Fibroblast of lung (primary cell): ENCODE measurements at regions not wholly inside any gene's neighbourhood (a gene's known extent, or its start where the extent isn't known, plus 50 kb on each side); places are given as distances from the start of the nearest gene placed in this dataset.
A peak's percentile ranks its signal among the peaks of the same experiment; 100 is the strongest.

ENCODE experiments used
- DNase-seq, 2 donors: peaks; one replicate each; pipeline versions ENCODE4 v3.0.0 to v3.0.0-alpha.2; 2010; ENCODE audit warnings: low read depth in 2 of 2
- H2AFZ ChIP-seq: 2 replicates; pipeline ENCODE4 v1.5.1; 2012; ENCODE audit warnings: low read length, control low read depth, inconsistent platforms
- H3K27ac ChIP-seq: 2 replicates; pipeline ENCODE4 v1.5.1; 2011; ENCODE audit warnings: low read length, control low read depth; ENCODE audit not compliant: insufficient read depth
- H3K27me3 ChIP-seq: 2 replicates; pipeline ENCODE4 v1.5.1; 2011; ENCODE audit warnings: mild to moderate bottlenecking, low read length; ENCODE audit not compliant: control insufficient read depth, insufficient read depth
- H3K36me3 ChIP-seq: 2 replicates; pipeline ENCODE4 v1.5.1; 2011; ENCODE audit warnings: low read length; ENCODE audit not compliant: control insufficient read depth, insufficient read depth
- H3K4me1 ChIP-seq: 2 replicates; pipeline ENCODE4 v1.5.1; 2011; ENCODE audit warnings: low read length; ENCODE audit not compliant: control insufficient read depth, insufficient read depth; ENCODE audit errors: extremely low read depth
- H3K4me2 ChIP-seq: 2 replicates; pipeline ENCODE4 v1.5.1; 2011; ENCODE audit warnings: low read length, control low read depth; ENCODE audit not compliant: insufficient read depth; ENCODE audit errors: extremely low read depth
- H3K4me3 ChIP-seq, 4 experiments: fragments of 200-600 bp in 1 of 4; sonication (generic) in 1 of 4; replicated peaks in 1 of 4; 2 replicates each; pipeline ENCODE4 v1.5.1; 2011 to 2016; ENCODE audit warnings: low read length in 4 of 4, low read depth in 3 of 4, mild to moderate bottlenecking in 3 of 4, control low read depth in 2 of 4, inconsistent platforms in 1 of 4, mixed read lengths in 1 of 4; ENCODE audit not compliant: insufficient read depth in 1 of 4; ENCODE audit errors: control extremely low read depth in 1 of 4
- H3K79me2 ChIP-seq: 2 replicates; pipeline ENCODE4 v1.5.1; 2012; ENCODE audit warnings: mild to moderate bottlenecking, low read length, inconsistent platforms; ENCODE audit not compliant: control insufficient read depth, insufficient read depth
- H3K9ac ChIP-seq: 2 replicates; pipeline ENCODE4 v1.5.1; 2011; ENCODE audit warnings: mild to moderate bottlenecking, low read length, control low read depth; ENCODE audit not compliant: insufficient read depth
- H3K9me3 ChIP-seq: 2 replicates; pipeline ENCODE4 v1.5.1; 2012; ENCODE audit warnings: low read depth, low read length; ENCODE audit not compliant: control insufficient read depth, insufficient read depth
- H4K20me1 ChIP-seq: 2 replicates; pipeline ENCODE4 v1.5.1; 2011; ENCODE audit warnings: low read length; ENCODE audit not compliant: control insufficient read depth, insufficient read depth; ENCODE audit errors: extremely low read depth
- CTCF ChIP-seq, 2 donors: IDR thresholded peaks in 1 of 2; conservative IDR thresholded peaks in 1 of 2; 1 replicate in 1 of 2; 2 replicates in 1 of 2; pipeline ENCODE4 v1.5.1; 2011 to 2012; ENCODE audit warnings: low read length in 2 of 2, control low read depth in 1 of 2, inconsistent platforms in 1 of 2, low read depth in 1 of 2, mild to moderate bottlenecking in 1 of 2
- EZH2 ChIP-seq: IDR thresholded peaks from 2 replicates; pipeline ENCODE4 v1.5.1; 2012; ENCODE audit warnings: low read length, control low read depth, mild to moderate bottlenecking; ENCODE audit errors: missing control alignments

GRCh38 chr9:24488896-24489295 lies 56.8 kb downstream of the IZUMO3 start:
- Histone ChIP-seq H3K4me1 (no peaks in the 10 kb centered on the region), H3K27me3 (no peaks in the 10 kb centered on the region), H3K79me2 (no peaks in the 10 kb centered on the region), H3K27ac (no peak overlapping the region), H3K36me3 (no peaks in the 10 kb centered on the region), H3K4me3 (no peak overlapping the region), H3K4me2 (no peak overlapping the region), H2AFZ (no peak overlapping the region), H3K9ac (no peak overlapping the region), H3K9me3 (no peaks in the 10 kb centered on the region), H4K20me1 (no peaks in the 10 kb centered on the region)
- TF ChIP-seq EZH2, result no peak
- TF ChIP-seq CTCF (conservative IDR thresholded peaks at IDR 0.05 in 1 of 2, IDR thresholded peaks at IDR 0.05 in 1 of 2; ENCODE audit: low read depth in 1 of 2, low read length in 2 of 2), result no peak
- DNase-seq, result no peak

GRCh38 chr9:24487946-24488345 lies 57.8 kb downstream of the IZUMO3 start:
- Histone ChIP-seq H2AFZ (no peak overlapping the region), H3K4me3 (no peak overlapping the region), H3K4me2 (no peak overlapping the region), H3K27me3 (no peaks in the 10 kb centered on the region), H3K79me2 (no peaks in the 10 kb centered on the region), H3K36me3 (no peaks in the 10 kb centered on the region), H4K20me1 (no peaks in the 10 kb centered on the region), H3K4me1 (no peaks in the 10 kb centered on the region), H3K27ac (no peak overlapping the region), H3K9ac (no peak overlapping the region), H3K9me3 (no peaks in the 10 kb centered on the region)
- no peak for DNase-seq
- TF ChIP-seq CTCF (conservative IDR thresholded peaks at IDR 0.05 in 1 of 2, IDR thresholded peaks at IDR 0.05 in 1 of 2; ENCODE audit: low read depth in 1 of 2, low read length in 2 of 2), result no peak
- no peak for TF ChIP-seq EZH2

- Histone ChIP-seq H3K27ac (no peak overlapping the region), H3K4me2 (no peak overlapping the region), H3K9me3 (no peaks in the 10 kb centered on the region), H3K4me3 (no peak overlapping the region), H3K36me3 (no peaks in the 10 kb centered on the region), H4K20me1 (no peaks in the 10 kb centered on the region), H3K79me2 (no peaks in the 10 kb centered on the region), H3K4me1 (no peaks in the 10 kb centered on the region), H2AFZ (no peak overlapping the region), H3K27me3 (no peaks in the 10 kb centered on the region), H3K9ac (no peak overlapping the region)
- no peak for TF ChIP-seq CTCF (conservative IDR thresholded peaks at IDR 0.05 in 1 of 2, IDR thresholded peaks at IDR 0.05 in 1 of 2; ENCODE audit: low read depth in 1 of 2, low read length in 2 of 2)
- no peak for TF ChIP-seq EZH2
- DNase-seq, result peak in 1 of 2 donors; percentile 2
These were observed 58.3 kb downstream of the IZUMO3 start for GRCh38 chr9:24487250-24487861.
